HG02852 (cell line): ENCODE measurements at regions not wholly inside any gene's neighbourhood (a gene's known extent, or its start where the extent isn't known, plus 50 kb on each side); places are given as distances from the start of the nearest gene placed in this dataset.

Experiments used
- ATAC-seq: cut with Tn5 transposase; IDR thresholded peaks from one replicate; pipeline ENCODE4 v1.9.1; 2021; ENCODE audit warnings: mild to moderate bottlenecking, moderate library complexity; ENCODE audit not compliant: unreplicated experiment

DNA sequence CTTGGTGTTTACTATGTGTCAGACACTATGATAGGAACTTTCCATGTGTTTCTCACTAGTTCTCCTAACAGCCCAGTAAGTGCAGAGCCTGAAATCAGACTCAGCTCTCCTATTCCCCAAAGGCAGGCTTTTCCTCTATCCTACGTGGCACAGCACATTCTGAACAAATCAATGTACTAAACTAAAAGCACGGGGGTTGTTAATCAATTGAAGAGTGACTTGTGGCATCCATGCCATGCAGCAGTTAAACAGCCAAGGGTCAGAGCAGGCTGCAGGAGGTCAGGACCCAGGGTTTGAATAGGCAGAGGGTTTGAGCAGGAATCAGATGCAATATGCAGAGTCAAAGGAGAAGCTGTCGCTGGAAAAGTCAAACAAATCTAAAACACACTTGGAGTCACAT, 289.7 kb upstream of the LDB2 start:
- no peak for ATAC-seq

DNA sequence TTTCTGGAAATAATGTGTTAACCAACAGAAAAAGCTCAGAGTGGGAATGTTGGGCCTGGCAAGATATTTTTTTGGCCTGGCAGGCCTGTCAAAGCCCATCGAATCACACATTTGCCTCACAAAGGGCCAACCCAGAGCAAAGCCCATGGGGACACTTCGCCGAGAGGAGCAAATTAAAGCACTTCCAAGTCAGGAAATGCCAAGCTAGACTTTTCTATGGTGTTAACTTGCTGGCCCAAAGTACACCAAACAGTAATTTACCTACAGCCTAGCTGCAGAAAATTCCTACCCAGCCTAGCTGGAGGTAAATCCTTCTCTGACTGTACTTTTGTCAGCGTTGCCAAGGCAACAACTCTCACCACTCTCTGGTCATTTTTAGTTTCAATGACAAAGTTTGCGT, 288.6 kb upstream of the LDB2 start:
- ATAC-seq, result no peak

DNA sequence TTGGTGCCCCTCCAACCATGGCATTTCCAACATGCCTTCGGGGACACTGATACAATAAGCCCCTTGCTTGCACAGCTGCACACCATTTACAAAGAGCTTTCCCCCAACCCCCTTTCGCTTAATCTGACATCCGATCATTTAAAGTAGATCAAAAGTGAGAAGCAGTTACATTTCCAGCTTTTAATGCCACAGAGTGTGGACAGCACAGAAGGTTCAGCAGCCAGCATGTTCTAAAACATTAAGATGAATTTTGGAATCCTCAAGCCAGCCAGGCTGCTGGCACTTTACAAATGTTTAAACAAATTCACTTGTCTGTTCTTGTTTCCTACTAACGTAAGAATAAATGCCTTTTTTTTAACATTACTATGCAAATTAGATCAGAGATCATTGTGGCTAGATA, 284.4 kb upstream of the LDB2 start:
- no peak for ATAC-seq

DNA sequence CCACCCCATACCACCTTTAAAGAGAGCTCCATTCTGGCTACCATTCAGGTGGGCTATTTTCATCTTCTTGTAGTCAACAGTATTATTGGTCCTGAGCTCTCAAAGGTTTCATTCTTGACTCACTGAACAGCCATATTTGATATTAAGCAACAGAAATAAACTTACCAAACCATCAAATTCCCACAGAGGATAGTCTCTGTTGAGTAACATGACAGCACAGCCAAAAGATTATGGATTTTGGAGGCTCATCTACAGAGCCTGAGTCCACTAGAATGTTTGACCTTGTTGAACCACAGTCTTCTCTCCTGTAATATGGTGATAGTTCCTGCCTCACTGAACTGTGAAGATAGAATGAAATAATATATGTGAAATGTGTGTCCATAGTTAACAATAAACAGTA, 276.3 kb upstream of the LDB2 start:
- ATAC-seq, result no peak

DNA sequence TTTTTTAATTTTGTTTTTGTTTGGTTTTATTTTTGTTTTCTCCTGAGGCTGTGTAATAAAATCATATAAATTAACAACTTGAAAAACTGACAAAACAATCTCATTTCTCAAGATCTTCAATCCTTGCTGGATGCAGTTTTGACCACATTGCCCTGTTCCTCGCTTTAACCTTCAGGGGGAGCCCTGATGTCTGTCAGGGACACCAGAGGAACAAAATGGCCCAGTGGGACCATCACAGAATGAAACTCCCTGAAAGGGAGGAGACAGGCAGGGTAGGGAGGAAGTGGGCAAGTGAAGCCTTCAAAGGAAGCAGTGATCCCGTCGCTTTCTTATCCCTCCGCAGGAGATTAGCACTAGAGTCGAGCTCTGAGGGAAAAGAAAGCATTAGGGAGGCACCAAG, 274.9 kb upstream of the LDB2 start:
- no peak for ATAC-seq

DNA sequence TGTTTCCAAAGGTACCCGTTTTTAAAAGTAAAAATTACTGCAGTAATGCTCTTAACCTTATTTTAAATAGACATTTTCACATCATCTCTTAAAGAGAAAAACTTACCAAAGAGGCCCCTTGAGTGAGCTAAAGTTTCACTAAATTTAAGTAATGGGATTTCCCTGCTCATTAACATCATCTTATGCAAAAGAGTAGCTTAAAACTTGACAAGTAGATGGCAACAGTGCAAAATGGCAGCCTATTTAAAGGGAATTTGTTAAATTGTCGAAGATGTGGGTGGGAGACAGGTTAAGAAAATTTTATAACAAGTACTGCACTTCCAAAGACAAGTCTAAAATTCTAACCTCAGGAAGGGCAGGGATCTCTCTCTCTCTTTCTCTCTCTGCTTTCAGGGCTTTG, 271.7 kb upstream of the LDB2 start:
- ATAC-seq, result no peak

DNA sequence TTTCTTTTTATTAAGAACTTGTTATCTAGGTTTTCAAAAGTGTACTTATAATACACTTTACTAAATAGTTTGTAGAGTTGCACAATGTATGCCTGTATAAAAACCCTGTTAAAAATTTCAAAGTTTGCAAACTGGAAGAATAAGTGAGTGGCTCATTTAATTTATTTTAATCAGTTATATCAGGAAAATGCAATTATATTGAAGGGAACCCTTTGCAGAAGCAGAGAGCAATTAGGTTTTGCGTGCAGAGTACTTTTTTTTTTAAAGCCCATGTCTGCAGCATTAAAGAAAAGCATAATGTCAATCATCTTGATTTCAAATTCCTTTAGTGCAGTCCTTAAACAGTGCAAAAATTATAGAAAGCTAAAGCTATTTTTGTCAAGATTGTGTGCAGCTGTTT, 271.3 kb upstream of the LDB2 start:
- ATAC-seq, result no peak

DNA sequence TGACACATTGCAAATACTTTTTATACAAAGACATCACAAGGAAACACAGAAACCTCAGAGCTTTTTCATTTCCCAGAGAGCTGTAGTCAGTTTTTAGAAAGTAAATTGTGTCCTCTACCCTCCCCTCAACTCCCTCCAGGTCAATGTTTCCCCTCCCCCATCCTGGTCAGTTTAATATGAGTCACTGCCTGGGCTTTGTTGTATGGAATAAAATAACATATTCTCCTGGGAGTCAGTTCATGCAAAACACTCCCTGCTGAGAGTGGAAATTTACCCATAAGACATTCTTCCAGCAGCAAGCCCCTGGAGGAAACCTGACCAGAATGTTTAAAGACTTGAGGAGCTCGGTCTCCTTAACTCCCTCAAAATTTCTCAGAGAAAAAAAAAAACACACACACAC, 270.1 kb upstream of the LDB2 start:
- ATAC-seq, result no peak

DNA sequence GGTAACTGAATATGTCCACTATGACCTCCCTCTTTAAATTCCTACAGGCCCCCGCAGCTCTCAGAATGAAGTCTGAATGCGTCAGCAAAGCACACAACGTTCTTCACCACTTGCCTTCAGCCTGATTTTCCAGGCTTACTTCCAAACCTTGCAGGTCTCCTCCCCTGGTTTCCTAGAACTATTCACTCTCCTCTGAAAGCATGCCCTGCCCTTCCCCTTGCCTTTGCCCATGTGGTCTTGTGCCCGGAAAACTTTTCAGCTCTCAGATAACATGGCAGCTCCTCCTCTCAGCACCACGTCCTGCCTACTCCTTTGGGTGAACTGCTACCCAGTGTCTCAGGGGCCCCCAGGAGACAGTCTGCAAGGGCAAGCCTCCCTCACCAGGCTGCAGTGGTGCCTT, 268.5 kb upstream of the LDB2 start:
- ATAC-seq, result no peak

DNA sequence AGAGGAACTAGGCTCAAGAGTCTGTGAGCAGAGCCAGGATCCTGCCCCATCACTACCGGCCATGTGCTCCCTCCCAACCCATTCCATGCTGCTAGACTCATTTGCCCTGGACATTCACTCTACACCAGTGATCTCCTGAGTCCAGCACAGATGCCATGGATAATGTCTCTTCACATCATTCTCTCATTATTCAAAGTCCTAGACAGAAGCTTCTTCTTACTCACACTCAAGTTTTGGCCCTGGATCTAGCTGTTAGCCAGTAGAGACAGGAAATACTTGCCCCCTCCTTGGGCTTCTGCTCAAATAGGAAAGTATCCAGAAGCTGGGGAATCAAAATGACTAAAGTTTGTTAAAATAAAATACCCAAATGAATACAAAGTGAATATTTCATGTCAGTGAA, 266.8 kb upstream of the LDB2 start:
- ATAC-seq, result no peak

DNA sequence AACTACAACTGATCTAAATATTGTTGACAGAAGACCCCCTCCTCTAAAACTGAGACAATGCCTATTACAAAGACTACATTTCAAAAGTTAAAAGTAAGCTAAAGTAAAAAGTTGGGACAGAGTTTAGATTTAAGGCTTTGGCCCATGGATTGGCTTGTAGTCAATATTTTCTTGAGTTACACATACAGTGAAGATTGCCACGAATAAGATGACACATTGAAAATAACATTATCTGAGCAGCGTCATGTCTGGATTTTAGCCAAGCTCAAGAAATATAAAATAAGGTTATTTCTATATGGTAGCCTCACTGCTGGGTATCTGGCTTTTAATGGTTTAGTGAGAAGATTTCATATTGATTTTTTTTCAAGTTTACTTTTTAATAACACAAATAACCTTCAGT, 266.2 kb upstream of the LDB2 start:
- ATAC-seq, result no peak

DNA sequence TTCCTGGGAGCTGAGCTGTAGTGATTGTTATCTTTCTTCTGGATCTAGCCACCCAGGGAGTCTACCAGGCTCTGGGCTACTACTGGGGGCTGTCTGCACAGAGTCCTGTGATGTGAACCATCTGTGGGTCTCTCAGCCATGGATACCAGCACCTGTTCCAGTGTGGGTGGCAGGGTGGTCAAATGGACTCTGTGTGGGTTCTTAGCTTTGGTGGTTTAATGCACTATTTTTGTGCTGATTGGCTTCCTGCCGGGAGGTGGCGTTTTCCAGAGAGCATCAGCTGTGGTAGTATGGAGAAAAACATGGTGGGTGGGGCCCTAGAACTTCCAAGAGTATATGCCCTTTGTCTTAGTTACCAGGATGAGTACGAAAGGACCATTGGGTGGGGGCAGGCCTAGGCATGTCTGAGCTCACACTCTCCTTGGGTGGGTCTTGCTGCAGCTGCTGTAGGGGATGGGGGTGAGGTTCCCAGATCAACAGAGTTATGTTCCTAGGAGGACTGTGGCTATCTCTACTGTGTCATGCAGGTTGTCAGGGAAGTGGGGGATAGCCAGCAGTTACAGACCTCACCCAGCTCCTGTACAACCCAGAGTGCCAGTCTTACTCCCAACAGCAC, 264.8 kb upstream of the LDB2 start:
- ATAC-seq, result no peak

DNA sequence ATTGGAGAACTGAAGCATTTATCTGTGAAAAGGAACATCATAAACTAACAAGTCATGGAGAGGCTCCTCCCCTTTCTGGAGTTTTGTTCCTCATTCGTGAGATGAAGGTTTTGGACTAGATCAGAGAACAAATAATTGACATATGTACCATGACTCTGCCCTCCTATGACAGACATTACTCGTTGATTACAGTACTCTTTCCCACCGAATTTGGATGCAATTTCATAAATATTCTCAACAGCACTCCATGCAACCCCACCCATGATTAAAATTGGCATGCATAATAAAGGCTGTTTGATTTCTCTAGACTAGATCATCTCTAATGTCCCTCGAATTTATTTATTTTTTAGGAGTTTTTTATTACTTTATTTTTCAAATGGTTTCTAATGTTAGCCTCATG, 258.9 kb upstream of the LDB2 start:
- no peak for ATAC-seq

DNA sequence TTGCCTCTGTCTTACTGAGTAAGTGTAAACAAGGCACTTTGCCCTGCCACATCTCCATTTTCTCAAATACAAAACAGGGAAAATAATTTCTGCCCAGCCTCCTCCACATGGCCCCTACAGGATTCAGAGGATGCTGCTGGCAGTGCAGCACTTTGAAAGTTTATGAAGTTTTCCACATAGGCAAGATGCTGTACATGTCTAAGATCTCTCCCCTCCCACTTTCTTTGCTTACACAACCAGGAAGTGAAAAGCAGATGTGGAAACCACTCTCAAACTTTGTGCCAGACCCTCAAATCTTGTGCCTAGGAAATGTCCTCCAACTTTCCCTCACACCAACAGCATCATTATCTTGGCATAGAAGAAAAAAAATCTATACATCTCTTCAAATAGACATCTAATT, 257.0 kb upstream of the LDB2 start:
- no peak for ATAC-seq

DNA sequence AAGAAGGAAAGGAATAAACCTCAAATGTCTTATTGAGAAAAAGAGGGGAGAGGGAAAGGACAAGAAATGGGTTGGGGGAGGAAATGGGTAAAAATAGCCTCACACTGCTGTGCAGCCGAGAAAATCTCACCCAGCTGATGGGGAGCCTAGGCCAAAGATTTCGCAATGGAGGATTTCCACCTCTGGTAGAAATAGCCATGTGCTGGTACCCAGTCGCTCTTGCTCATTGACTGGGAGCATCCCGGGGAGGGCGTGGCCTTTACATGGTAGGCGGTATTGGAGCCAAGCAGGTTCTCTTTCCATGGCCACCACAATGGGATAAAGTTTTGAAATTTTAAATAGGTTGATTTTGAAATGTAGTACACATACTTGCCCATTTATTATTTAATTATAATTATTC, 255.1 kb upstream of the LDB2 start:
- no peak for ATAC-seq

DNA sequence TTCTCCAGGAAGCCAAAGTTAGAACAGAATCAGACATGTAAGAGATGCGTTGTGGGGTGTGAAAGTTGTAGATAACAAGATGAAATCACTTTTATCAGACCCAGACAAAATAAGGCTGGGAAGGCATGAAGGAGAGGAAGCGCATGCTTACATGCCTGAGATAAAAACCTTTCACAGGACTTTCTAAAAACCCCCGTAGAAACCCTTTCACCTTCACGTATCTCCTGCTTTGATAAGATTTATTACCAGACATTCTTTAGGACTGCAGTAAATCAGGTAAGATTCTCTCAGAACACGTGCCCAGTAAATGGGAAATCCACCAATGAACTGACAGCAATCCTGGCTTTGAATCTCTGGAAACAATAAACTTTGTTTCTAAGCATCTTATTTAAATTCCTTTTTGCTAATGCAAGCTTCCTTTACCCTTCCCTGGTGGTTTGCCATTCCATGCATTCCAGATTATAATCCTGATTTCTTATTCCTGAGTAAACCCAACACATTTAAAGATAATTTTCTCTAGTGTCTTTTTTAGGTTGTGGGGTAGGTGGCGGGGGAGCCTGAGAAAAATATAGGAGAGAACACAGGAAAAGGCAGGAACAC, 254.6 kb upstream of the LDB2 start:
- ATAC-seq, result no peak

DNA sequence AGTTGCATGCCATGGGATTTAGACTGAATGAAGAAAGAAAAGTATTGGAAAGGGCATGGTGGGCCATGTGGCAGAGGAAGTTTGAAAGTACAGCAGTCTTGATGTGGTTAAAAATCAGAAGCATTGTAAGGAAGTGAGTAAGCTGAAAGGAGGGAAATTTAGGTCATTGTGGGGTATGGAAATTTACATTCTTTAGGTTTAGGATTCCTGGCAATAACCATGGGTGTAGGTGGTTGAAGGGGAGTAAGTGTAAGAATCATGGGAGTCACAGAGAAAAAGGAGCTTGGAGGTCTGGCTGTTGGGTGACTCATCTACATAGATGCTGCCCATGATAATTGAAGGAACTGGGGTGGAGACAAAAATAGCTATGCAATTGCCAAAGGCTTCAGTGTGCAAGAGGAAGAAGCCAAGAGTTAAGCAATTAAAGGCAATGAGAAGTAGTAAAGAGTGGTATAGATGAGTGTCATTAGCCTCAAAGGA, 243.8 kb upstream of the LDB2 start:
- ATAC-seq, result no peak

DNA sequence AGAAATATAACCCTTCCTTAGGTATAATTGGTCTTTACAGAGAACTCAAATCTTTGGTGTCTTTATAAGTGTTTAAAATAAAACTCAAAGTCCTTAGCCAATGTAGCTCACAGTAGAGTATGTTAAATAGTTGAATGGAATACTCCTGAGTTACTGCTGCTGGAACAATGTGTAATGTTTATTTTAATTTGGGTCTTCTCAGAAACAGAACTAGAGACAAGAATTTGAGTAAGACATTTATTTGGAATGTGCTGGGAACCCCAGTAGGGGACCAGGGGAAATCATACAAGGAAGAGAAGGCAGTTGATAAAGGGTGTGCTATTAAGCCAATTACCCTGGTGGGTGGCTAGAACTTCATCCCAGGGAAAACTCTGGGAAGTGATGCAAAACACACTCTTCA, 240.4 kb upstream of the LDB2 start:
- no peak for ATAC-seq

DNA sequence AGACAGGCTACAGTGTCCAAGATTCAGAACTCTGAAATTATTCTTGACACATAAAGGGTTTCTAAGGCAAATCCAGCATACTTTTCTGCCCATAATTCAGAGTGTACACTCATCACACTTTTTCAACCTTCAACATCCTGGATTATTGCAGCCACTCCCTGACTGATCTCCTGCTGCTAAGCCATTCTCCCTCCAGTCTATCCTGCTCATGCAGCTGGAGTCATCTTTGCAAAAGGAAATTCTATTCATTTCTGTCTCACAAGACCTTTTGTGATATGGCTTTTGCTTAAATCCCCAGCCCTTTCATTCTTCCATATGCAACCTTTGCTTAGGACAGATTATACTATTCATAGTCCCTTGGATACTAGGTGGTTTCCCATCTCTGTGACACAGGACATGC, 236.1 kb upstream of the LDB2 start:
- no peak for ATAC-seq

DNA sequence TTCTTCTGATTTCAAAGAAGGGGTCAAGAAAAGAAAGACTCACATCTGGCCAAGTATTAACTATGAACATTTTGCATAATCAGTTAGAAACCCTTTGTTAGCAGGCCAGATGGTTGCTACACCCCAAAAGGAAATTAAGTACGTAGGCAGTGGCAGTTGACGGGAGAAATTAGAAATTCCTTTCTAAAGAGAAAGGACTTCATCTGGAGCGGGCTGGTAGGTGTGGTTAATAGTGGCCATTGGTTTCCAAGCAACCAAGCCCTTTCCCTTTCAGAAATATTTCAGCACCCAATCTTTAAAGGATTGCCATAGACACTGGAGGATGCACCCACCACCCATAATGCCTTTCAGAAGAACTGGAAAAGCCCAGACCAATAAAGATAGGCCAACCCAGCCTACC, 235.7 kb upstream of the LDB2 start:
- ATAC-seq, result no peak

DNA sequence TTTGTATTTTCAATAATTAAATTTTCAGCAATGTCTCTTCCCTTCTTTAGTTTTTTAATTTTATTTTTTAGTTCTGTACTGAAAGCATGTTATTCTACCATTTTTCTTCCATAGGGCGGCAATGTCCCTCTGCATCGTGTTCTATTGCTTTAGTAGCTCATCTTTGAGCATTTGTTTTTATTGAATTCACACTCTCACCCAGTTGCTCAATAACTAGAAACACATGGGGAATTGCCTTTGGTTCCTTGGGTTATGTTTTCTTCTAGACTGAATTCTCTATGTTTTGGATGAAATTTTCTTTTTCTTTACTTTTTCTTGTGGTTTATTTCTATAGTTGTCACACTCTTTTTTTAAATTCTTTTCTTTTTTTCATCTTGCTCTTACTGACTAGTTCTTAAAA, 233.8 kb upstream of the LDB2 start:
- no peak for ATAC-seq

DNA sequence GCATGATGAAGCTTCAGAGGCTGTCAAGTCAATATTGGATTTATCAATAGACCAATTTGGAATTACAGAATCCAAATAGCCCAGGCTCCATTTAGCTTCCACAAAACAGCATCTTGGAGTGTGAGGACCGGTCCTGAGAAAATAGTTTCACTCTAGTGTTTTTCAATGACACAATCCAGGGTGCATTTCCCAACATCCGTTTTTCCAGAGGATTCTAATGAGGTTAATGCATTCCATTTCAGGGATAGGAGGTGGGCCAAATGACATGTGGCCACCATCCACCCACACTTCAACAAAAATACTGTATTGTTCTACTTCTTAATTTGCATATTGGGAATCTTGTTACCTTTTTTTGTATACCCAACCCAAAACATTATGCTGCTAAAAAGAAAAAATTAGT, 229.8 kb upstream of the LDB2 start:
- ATAC-seq, result no peak

DNA sequence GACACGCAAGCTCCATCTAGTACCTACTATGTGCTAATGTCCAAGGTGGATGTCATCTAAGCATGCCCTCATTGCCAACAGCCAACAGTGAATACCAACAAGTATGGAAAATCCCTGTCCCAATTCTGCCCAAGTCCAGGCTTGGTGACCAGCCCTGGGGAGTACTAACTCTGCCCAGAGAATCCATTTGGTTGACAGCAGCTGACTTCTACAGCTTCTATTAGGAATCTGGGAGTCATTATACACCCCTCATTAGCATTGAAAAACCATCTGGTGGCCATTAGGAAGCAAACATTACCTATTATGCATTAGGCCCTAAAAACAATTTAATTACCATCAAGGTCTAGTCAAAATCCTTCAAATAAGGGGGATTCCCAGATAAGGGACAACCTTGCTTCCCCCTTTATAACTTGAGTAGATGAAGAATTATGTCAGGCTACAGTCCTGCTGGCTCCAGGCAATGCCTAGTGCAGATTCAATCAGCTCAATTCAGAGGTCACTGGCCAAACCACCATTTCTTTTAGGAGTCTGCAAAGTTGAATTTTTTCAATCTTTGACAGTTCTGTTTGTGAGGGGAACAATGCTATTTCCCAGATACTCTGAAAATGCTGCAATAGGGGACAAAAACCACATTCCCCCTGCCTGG, 228.0 kb upstream of the LDB2 start:
- no peak for ATAC-seq
